DMS53 (cell line): ENCODE measurements at regions not wholly inside any gene's neighbourhood (a gene's known extent, or its start where the extent isn't known, plus 50 kb on each side); places are given as distances from the start of the nearest gene placed in this dataset.
A peak's percentile ranks its signal among the peaks of the same experiment; 100 is the strongest.
"Not testable (repeated sequence)": the region's sequence is repeated elsewhere in the genome, so short reads cannot be mapped to it uniquely, and the experiment has no call there.

Source experiments
- DNase-seq: peaks from one replicate; lab custom pipeline; 2025; lab: John Stamatoyannopoulos, UW

DNA sequence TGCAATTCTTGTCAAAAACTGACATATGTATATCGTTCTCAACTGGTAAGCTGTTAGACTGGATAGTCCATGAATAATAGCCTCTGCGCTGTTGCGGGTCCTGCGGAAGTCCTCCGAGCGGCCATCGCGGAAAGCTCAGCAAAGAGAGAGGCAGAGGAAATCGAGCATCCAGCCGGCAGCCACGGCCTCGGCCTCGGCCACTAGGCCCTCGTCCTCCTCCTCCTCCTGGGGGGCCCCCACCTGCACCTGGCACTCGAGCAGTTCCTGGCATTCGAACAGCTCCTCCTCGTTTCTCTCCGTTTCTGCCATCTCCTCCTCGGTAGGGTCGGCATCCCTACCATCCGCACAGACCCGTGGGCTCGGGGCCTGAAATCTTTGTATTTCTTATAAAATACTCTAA is 111.2 kb upstream of the CYLC1 start:
- DNase-seq, result not testable (repeated sequence)

DNA sequence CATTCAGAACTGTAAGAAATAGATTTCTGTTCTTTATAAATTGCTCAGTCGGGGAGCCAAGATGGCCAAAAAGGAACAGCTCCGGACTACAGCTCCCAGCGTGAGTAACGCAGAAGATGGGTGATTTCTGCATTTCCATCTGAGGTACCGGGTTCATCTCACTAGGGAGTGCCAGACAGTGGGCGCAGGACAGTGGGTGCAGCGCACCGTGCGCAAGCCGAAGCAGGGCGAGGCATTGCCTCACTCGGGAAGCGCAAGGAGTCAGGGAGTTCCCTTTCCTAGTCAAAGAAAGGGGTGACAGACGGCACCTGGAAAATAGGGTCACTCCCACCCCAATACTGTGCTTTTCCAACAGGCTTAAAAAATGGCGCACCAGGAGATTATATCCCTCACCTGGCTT is 110.5 kb upstream of the CYLC1 start:
- not testable (repeated sequence) for DNase-seq

DNA sequence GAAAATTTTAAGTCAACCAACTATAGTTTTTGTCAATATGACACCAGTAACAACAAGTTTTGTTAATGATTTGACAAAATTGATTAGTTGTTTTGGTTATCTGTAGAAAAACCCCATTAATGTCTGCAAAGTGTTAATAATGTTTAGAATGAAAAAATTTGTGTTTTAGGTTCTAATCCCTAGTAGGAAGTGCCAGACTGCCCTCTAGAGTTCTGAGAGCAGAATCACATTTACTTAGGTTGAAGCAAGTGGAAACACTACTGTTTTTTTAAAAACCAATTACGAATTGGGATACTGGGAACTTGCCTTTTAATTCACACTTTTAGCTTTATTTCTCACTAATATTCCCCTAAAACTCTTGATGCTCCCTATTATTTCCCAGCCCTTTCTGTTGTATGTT is 101.1 kb upstream of the CYLC1 start:
- DNase-seq, result peak; percentile 71

DNA sequence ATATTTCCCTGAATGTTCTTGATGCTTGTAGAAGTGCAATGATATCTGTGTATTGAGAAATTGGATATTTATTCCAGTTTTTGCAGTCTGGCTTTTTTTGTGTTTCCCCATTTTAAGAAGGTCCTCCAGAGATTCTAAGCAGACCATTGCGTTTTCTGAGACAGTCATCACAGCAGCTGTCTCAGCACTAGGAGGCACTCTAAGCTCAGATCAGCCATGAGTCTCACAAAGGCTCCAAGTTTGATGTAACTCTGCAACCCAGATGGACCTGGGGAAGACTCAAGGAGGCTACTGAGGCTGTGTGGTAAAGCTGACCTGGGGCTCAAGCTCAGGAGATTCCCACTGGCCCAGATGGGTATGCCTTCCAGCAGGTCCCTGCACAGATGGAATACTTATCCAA is 89.3 kb upstream of the CYLC1 start:
- DNase-seq, result peak; percentile 48
